ENCODE measurements at regions not wholly inside any gene's neighbourhood (a gene's known extent, or its start where the extent isn't known, plus 50 kb on each side); places are given as distances from the start of the nearest gene placed in this dataset.
A peak's percentile ranks its signal among the peaks of the same experiment; 100 is the strongest.

DNA sequence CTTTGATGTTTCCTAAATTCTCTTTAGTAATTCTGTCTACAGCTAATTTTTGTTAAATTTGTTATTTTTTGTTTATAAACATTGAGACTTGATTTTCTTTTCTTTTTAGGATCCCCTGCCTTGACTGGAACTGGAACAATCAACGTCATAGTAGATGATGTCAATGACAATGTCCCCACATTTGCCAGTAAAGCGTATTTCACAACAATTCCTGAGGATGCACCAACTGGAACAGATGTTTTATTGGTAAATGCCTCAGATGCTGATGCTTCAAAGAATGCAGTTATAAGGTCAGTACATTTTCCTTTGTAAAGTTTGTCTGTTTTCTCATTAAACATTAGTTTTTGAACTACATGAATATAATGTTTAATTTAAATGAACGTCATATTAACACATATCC, 119.4 kb downstream of the FAT4 start:
- DNase-seq: no peak

DNA sequence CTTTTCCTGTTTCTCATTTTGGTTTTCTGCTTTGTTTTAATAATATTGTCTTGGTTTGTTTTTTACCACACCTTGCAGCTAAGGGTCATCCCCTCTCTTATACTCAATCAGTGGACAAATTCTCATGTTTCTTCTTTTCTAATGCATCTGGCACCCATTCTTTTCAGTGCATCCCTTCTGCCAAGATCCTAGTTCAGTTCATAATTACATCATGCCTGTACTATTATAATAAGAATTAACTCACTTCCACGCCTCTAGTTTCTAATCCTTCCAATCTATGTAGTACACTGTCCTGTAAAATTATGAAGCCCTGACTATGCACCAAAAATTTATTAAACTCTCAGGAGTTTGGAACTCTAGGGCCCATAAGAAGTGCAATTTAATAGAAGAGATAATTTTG, 126.1 kb downstream of the FAT4 start:
- Histone ChIP-seq H3K4me3 (ENCODE audit: low read depth, low read length) (no peak overlapping the region), H3K36me3 (replicated peaks) (no peaks in the 10 kb centered on the region), H3K27ac (no peak overlapping the region), H3K27me3 (replicated peaks) (no peaks in the 10 kb centered on the region)
- DNase-seq: no peak
- TF ChIP-seq, protein P1, sequence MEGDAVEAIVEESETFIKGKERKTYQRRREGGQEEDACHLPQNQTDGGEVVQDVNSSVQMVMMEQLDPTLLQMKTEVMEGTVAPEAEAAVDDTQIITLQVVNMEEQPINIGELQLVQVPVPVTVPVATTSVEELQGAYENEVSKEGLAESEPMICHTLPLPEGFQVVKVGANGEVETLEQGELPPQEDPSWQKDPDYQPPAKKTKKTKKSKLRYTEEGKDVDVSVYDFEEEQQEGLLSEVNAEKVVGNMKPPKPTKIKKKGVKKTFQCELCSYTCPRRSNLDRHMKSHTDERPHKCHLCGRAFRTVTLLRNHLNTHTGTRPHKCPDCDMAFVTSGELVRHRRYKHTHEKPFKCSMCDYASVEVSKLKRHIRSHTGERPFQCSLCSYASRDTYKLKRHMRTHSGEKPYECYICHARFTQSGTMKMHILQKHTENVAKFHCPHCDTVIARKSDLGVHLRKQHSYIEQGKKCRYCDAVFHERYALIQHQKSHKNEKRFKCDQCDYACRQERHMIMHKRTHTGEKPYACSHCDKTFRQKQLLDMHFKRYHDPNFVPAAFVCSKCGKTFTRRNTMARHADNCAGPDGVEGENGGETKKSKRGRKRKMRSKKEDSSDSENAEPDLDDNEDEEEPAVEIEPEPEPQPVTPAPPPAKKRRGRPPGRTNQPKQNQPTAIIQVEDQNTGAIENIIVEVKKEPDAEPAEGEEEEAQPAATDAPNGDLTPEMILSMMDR (IDR thresholded peaks at IDR 0.05; ENCODE audit: low read depth, low read length, missing control alignments): no peak
- in situ Hi-C loops (cut with HindIII; ENCODE audit: low pct_ligation_motif_present, low sequenced_read_pairs): no loop called here

More for the DNA sequence above, 119.4 kb downstream of the FAT4 start:
- peak overlapping the region; percentile 68 for H3K27ac ChIP-seq
- no peaks in the 10 kb centered on the region for H3K27me3 ChIP-seq (replicated peaks)
- H3K36me3 ChIP-seq (replicated peaks): no peaks in the 10 kb centered on the region
- in situ Hi-C loops (cut with HindIII; ENCODE audit: low pct_ligation_motif_present, low sequenced_read_pairs): no loop called here
- H3K4me3 ChIP-seq (ENCODE audit: low read depth, low read length): no peak overlapping the region
- TF ChIP-seq, protein P1 (IDR thresholded peaks at IDR 0.05; ENCODE audit: low read depth, low read length, missing control alignments): no peak

DNA sequence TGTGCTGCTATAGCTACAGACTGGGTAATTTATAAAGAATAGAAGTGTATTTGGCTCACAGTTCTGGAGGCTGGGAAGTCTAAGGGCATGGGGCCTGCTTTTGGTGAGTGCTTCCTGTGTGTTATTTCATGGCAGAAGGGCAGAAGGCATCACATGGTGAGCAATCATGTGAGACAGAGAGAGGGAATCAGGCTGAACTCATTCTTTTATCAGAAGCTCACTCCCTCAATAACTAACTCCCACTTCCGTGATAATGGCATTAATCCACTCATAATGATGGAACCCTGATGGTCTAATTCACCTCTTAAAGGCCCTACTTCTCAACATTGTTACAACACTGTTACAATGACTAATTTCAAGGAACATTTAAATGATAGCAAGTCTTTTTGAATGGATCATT, 129.4 kb downstream of the FAT4 start:
- H3K27me3 ChIP-seq (replicated peaks): no peaks in the 10 kb centered on the region
- DNase-seq: no peak
- TF ChIP-seq, protein P1 (IDR thresholded peaks at IDR 0.05; ENCODE audit: low read depth, low read length, missing control alignments): no peak
- no peak overlapping the region for H3K27ac ChIP-seq
- no peak overlapping the region for H3K4me3 ChIP-seq (ENCODE audit: low read depth, low read length)
- in situ Hi-C loops (cut with HindIII; ENCODE audit: low pct_ligation_motif_present, low sequenced_read_pairs): no loop called here
- H3K36me3 ChIP-seq (replicated peaks): no peaks in the 10 kb centered on the region

DNA sequence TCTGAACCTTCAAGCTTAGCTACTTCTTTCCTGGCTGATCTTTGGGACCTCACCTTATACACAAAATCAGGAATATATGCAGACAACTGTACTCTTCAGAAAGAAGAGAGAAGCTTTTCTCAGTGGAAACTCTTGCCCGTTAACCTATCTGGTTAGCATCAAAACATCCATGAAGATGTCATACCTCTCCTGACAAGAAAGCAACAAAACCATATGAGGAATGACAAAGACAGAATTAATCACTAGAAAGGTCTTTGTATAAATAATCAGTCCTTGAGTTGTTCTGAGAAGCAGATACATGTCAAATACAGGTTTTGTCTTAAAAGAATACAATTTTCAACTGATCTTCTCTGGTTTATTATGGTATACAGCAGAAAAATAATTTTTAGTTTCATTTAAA, 130.8 kb downstream of the FAT4 start:
- no peaks in the 10 kb centered on the region for H3K36me3 ChIP-seq (replicated peaks)
- no peak overlapping the region for H3K4me3 ChIP-seq (ENCODE audit: low read depth, low read length)
- no peak for DNase-seq
- in situ Hi-C loops (cut with HindIII; ENCODE audit: low pct_ligation_motif_present, low sequenced_read_pairs): no loop called here
- H3K27me3 ChIP-seq (replicated peaks): no peaks in the 10 kb centered on the region
- H3K27ac ChIP-seq: no peak overlapping the region
- TF ChIP-seq, protein P1 (IDR thresholded peaks at IDR 0.05; ENCODE audit: low read depth, low read length, missing control alignments): no peak

DNA sequence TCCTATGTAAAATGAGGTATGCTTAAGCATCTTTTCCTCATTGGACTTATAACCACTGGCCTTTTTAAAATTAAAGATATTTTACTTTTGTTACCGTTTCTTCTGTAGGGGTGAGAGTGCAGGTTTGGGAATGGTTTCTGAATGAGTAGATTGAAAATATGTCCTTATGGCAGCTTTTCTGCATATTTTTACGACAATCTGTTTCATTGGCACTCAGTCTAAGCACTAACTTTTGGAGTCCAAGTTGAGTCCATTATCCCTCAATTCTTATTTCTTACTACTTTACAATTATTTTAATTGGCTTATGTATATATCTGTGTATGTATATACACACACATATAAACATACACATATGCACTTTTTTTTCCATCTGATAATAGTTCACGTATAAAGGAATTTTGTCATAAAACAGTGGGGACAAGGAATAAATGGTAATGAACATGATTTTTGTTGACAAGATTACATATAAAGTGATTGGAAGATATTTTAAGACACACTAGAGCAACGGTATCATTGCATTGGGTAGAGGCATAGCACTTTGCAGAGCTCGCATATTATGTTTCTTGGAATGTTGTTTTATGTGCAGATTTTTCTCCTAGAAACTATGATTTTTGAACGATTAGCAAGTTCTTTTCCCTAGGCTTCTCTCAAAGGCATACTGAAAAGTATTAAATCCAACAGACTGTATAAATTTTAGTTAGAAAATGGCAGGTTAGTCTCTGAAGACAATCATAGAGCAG, 133.0 kb downstream of the FAT4 start:
- in situ Hi-C loops (cut with HindIII; ENCODE audit: low pct_ligation_motif_present, low sequenced_read_pairs): no loop called here
- Histone ChIP-seq H3K27me3 (replicated peaks) (no peaks in the 10 kb centered on the region), H3K27ac (no peak overlapping the region), H3K4me3 (ENCODE audit: low read depth, low read length) (no peak overlapping the region), H3K36me3 (replicated peaks) (no peaks in the 10 kb centered on the region)
- no peak for DNase-seq
- TF ChIP-seq, protein P1 (IDR thresholded peaks at IDR 0.05; ENCODE audit: low read depth, low read length, missing control alignments): no peak

DNA sequence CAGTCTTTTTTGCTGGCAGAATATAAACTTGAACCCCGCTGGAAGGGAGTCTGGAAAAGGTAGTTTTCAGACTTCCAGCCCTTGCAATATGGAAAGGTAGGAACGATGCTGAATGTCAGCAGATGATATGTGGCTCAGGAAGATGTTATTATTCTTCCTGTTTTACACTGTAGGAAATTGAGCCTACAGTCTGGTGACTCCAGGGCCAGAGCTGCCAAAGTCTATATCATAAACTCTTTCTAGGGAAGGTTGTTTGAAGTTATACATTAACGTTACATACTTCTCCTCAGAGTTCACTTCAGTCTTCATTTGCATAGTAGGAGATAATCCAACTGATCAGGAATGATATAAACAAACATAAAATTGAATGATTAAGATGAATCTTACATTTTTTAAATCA, 141.3 kb downstream of the FAT4 start:
- in situ Hi-C loops (cut with HindIII; ENCODE audit: low pct_ligation_motif_present, low sequenced_read_pairs): no loop called here
- Histone ChIP-seq H3K27ac (no peak overlapping the region), H3K27me3 (replicated peaks) (no peaks in the 10 kb centered on the region), H3K4me3 (ENCODE audit: low read depth, low read length) (no peak overlapping the region), H3K36me3 (replicated peaks) (no peaks in the 10 kb centered on the region)
- TF ChIP-seq, protein P1 (IDR thresholded peaks at IDR 0.05; ENCODE audit: low read depth, low read length, missing control alignments): no peak
- DNase-seq: no peak
